GM12878 (cell line): ENCODE measurements at regions not wholly inside any gene's neighbourhood (a gene's known extent, or its start where the extent isn't known, plus 50 kb on each side); places are given as distances from the start of the nearest gene placed in this dataset.

Experiments used
- ATAC-seq: fragments of 200-7000 bp; cut with Tn5 transposase; 3 replicates; pipeline ENCODE4 v1.9.1; 2020; ENCODE audit warnings: mild to moderate bottlenecking, moderate library complexity
- BruUV-seq: library from RNA; stranded (reverse); fragments of 400-500 nt; replicated peaks from 2 replicates; lab custom pipeline; 2021; lab: Mats Ljungman, UMichigan
- CTCF ChIA-PET: fragments of 300-600 bp; sonication (Branson Sonifier 250); formaldehyde crosslinking; extraction: SDS; loops from one replicate; lab custom pipeline; 2021; ENCODE audit warnings: inconsistent platforms; lab: Yijun Ruan, JAX
- POLR2A ChIA-PET: fragments of 350-600 bp; formaldehyde crosslinking; extraction: SDS; loops from one replicate; lab custom pipeline; 2021; ENCODE audit warnings: inconsistent platforms; lab: Charles Lee
- RAD21 ChIA-PET: fragments of 300-600 bp; sonication (Branson Sonifier 250); formaldehyde crosslinking; loops from one replicate; lab custom pipeline; 2023; ENCODE audit warnings: antibody characterized with exemption; ENCODE audit not compliant: unreplicated experiment; lab: Charles Lee
- SMC1A ChIA-PET: fragments of 300-600 bp; sonication (Branson Sonifier 250); formaldehyde crosslinking; loops from one replicate; lab custom pipeline; 2023; ENCODE audit not compliant: unreplicated experiment, uncharacterized antibody; lab: Charles Lee
- DNase-seq: peaks from one replicate; pipeline ENCODE4 v3.0.0-alpha.2; 2011; ENCODE audit warnings: low read depth, low spot score
- FAIRE-seq: peaks from 3 replicates; lab custom pipeline; 2011; peaks lifted over from hg19 to GRCh38; lab: Jason Lieb, UNC
- H2AFZ ChIP-seq: 2 replicates; pipeline ENCODE4 v1.6.0; 2011; ENCODE audit warnings: low read depth, low read length, control low read depth; ENCODE audit not compliant: control insufficient read depth
- H3K27ac ChIP-seq: 2 replicates; pipeline ENCODE4 v1.5.1; 2011; ENCODE audit warnings: control low read depth; ENCODE audit not compliant: control insufficient read depth, insufficient read depth
- H3K27me3 ChIP-seq, 2 experiments: replicated peaks in 1 of 2; 2 replicates each; pipeline versions ENCODE4 v1.6.0 to v1.6.1; 2011; ENCODE audit warnings: low read length in 1 of 2; ENCODE audit not compliant: control insufficient read depth in 2 of 2, insufficient read depth in 2 of 2
- H3K36me3 ChIP-seq, 2 experiments: 2 replicates each; pipeline ENCODE4 v1.5.1; 2011; ENCODE audit warnings: low read length in 1 of 2; ENCODE audit not compliant: control insufficient read depth in 2 of 2, insufficient read depth in 2 of 2
- H3K4me1 ChIP-seq: 2 replicates; pipeline ENCODE4 v1.6.1; 2011; ENCODE audit warnings: mild to moderate bottlenecking, low read length, moderate library complexity, mixed read lengths; ENCODE audit not compliant: control insufficient read depth, insufficient read depth
- H3K4me2 ChIP-seq: 2 replicates; pipeline ENCODE4 v1.6.0; 2011; ENCODE audit warnings: control low read depth; ENCODE audit not compliant: control insufficient read depth, insufficient read depth
- H3K4me3 ChIP-seq: fragments of 200-600 bp; sonication (generic); 2 replicates; pipeline ENCODE4 v1.5.1; 2016
- H3K79me2 ChIP-seq: 2 replicates; pipeline ENCODE4 v1.6.0; 2011; ENCODE audit warnings: low read length; ENCODE audit not compliant: control insufficient read depth, insufficient read depth
- H3K9ac ChIP-seq: 2 replicates; pipeline ENCODE4 v1.8.0; 2011; ENCODE audit warnings: low read length, control low read depth, mixed read lengths; ENCODE audit not compliant: control insufficient read depth, insufficient read depth
- H3K9me3 ChIP-seq: replicated peaks from 3 replicates; pipeline ENCODE4 v1.5.1; 2011; ENCODE audit warnings: mild to moderate bottlenecking, low read length; ENCODE audit not compliant: control insufficient read depth, insufficient read depth
- H4K20me1 ChIP-seq: 2 replicates; pipeline ENCODE4 v1.6.0; 2011; ENCODE audit not compliant: control insufficient read depth, insufficient read depth
- BCL3 ChIP-seq: IDR thresholded peaks from 2 replicates; pipeline ENCODE4 v1.6.1; 2011; ENCODE audit warnings: borderline replicate concordance, low read depth, mild to moderate bottlenecking, moderate library complexity, low read length; ENCODE audit not compliant: insufficient read depth, poor library complexity, severe bottlenecking
- CREB1 ChIP-seq: IDR thresholded peaks from 2 replicates; pipeline ENCODE4 v1.6.1; 2012; ENCODE audit warnings: low read depth, mild to moderate bottlenecking, inconsistent platforms
- EED ChIP-seq: sonication (generic); IDR thresholded peaks from 2 replicates; pipeline ENCODE4 v1.6.1; 2016; ENCODE audit warnings: antibody characterized with exemption, low read depth
- ELK1 ChIP-seq: IDR thresholded peaks from 2 replicates; pipeline ENCODE4 v1.6.1; 2012; ENCODE audit warnings: low read depth, low read length, improper control_type of control experiment
- ETV6 ChIP-seq, 2 experiments: fragments of 450-650 bp in 1 of 2; IDR thresholded peaks in 1 of 2; conservative IDR thresholded peaks in 1 of 2; 2 replicates each; pipeline ENCODE4 v1.6.1; 2014; ENCODE audit warnings: antibody characterized with exemption in 1 of 2, borderline replicate concordance in 1 of 2, low read depth in 1 of 2, mild to moderate bottlenecking in 1 of 2, moderate library complexity in 1 of 2
- GATAD2B ChIP-seq: fragments of 450-650 bp; conservative IDR thresholded peaks from 2 replicates; pipeline ENCODE4 v1.6.1; 2017; ENCODE audit warnings: low read depth, mild to moderate bottlenecking, moderate library complexity
- IKZF1 ChIP-seq: fragments of 450-650 bp; conservative IDR thresholded peaks from 2 replicates; pipeline ENCODE4 v1.6.1; 2017; ENCODE audit warnings: antibody characterized with exemption, mild to moderate bottlenecking
- IRF4 ChIP-seq: IDR thresholded peaks from 2 replicates; pipeline ENCODE4 v1.6.1; 2011; ENCODE audit warnings: low read depth, low read length
- PAX5 ChIP-seq: IDR thresholded peaks from 2 replicates; pipeline ENCODE4 v1.6.1; 2011; ENCODE audit warnings: low read depth, low read length, borderline replicate concordance
- POLR2AphosphoS2 ChIP-seq: IDR thresholded peaks from 2 replicates; pipeline ENCODE4 v1.6.1; 2011; ENCODE audit warnings: low read depth, mild to moderate bottlenecking, low read length, improper control_type of control experiment, moderate library complexity
- SIX5 ChIP-seq: IDR thresholded peaks from 2 replicates; pipeline ENCODE4 v1.6.1; 2011; ENCODE audit warnings: mild to moderate bottlenecking, low read depth, low read length, moderate library complexity; ENCODE audit not compliant: severe bottlenecking
- ZNF24 ChIP-seq: fragments of 450-650 bp; IDR thresholded peaks from 2 replicates; pipeline ENCODE4 v1.6.1; 2017; ENCODE audit warnings: antibody characterized with exemption, mild to moderate bottlenecking
- ZSCAN29 ChIP-seq: fragments of 450-650 bp; IDR thresholded peaks from 2 replicates; pipeline ENCODE4 v1.6.1; 2017; ENCODE audit warnings: mild to moderate bottlenecking, moderate library complexity
- WGBS: methylation state at CpG from one replicate; pipeline ENCODE4 v1.1.6; 2016; ENCODE audit warnings: low lambda C conversion rate; ENCODE audit not compliant: insufficient replicate concordance, insufficient coverage; ENCODE audit errors: missing lambda C conversion rate; 5-methylcytosine and 5-hydroxymethylcytosine counted together
- in situ Hi-C: fragments of 300-500 bp; cut with MboI; formaldehyde crosslinking; loops from 9 replicates; pipeline ENCODE4 v1.14.3; 2018; ENCODE audit warnings: mixed read lengths
- intact Hi-C: fragments of 100-400 bp; cut with micrococcal nuclease; formaldehyde crosslinking; loops from one replicate; pipeline ENCODE4 v1.14.2; 2022; ENCODE audit not compliant: unreplicated experiment

GRCh38 chr20:50371878-50372769 is 138.1 kb upstream of the PTPN1 start:
- Histone ChIP-seq H3K9ac (no peak overlapping the region), H3K27ac (no peak overlapping the region), H3K4me2 (no peak overlapping the region), H3K27me3 (no peaks in the 10 kb centered on the region; a peak in 1 of 4 replicates), H3K4me3 (no peak overlapping the region), H3K79me2 (no peaks in the 10 kb centered on the region), H3K9me3 (no peaks in the 10 kb centered on the region; the same call in 2 of the 3 replicates), H2AFZ (no peak overlapping the region), H3K4me1 (peaks cover 5% of the 10 kb centered on the region; the same call in 1 of the 2 replicates), H4K20me1 (no peaks in the 10 kb centered on the region), H3K36me3 (no peaks in the 10 kb centered on the region)
- CTCF ChIA-PET: no interaction called here
- ATAC-seq: peak; percentile 44
- RAD21 ChIA-PET: no interaction called here
- intact Hi-C loops (no loop called here), in situ Hi-C loops (no loop called here)
- FAIRE-seq: no peak
- DNase-seq: no peak
- WGBS: 55% methylated on average over 13 of the region's 13 CpGs
- SMC1A ChIA-PET: no interaction called here
- BruUV-seq: no TSS peak
- POLR2A ChIA-PET: no interaction called here
- TF ChIP-seq POLR2AphosphoS2 (no peak), BCL3 (no peak), ETV6 (conservative IDR thresholded peaks at IDR 0.05 in 1 of 2, IDR thresholded peaks at IDR 0.05 in 1 of 2; ENCODE audit: borderline replicate concordance in 1 of 2, low read depth in 1 of 2) (no peak)

- Histone ChIP-seq H3K9me3 (no peaks in the 10 kb centered on the region; the same call in 2 of the 3 replicates), H3K36me3 (no peaks in the 10 kb centered on the region), H3K79me2 (no peaks in the 10 kb centered on the region), H3K27ac (no peak overlapping the region), H3K9ac (no peak overlapping the region), H4K20me1 (no peaks in the 10 kb centered on the region), H3K4me2 (no peak overlapping the region), H3K4me3 (no peak overlapping the region), H3K4me1 (peaks cover 5% of the 10 kb centered on the region; the same call in 1 of the 2 replicates), H2AFZ (no peak overlapping the region), H3K27me3 (no peaks in the 10 kb centered on the region; a peak in 1 of 4 replicates)
- 6% methylated on average over 3 of the region's 3 CpGs for WGBS
- ChIA-PET POLR2A (no interaction called here), RAD21 (no interaction called here), SMC1A (no interaction called here), CTCF (no interaction called here)
- in situ Hi-C loops: no loop called here
- intact Hi-C loops: no loop called here
- BruUV-seq: no TSS peak
- DNase-seq (no peak), FAIRE-seq (no peak), ATAC-seq (no peak)
- no peak for TF ChIP-seq GATAD2B
- TF ChIP-seq IKZF1: no peak
- TF ChIP-seq IRF4: no peak
- no peak for TF ChIP-seq PAX5
- TF ChIP-seq EED: no peak
- no peak for TF ChIP-seq SIX5
- no peak for TF ChIP-seq ZNF24
- TF ChIP-seq BCL3: no peak
- no peak for TF ChIP-seq ELK1
- TF ChIP-seq ZSCAN29: no peak
- no peak for TF ChIP-seq CREB1
These were observed 137.5 kb upstream of the PTPN1 start for GRCh38 chr20:50372770-50373088.
